Heart right ventricle (tissue), 16 donors: ENCODE measurements at regions not wholly inside any gene's neighbourhood (a gene's known extent, or its start where the extent isn't known, plus 50 kb on each side); places are given as distances from the start of the nearest gene placed in this dataset.

ENCODE experiments used
- ATAC-seq, 8 donors: fragments of 200-7000 bp; cut with Tn5 transposase; one replicate each; pipeline ENCODE4 v1.9.1; 2020; ENCODE audit warnings: mild to moderate bottlenecking in 8 of 8, moderate library complexity in 8 of 8, moderate number of reproducible peaks in 1 of 8
- DNase-seq, 2 donors: peaks; one replicate each; pipeline ENCODE4 v3.0.0-alpha.2; 2020
- H3K27ac ChIP-seq, 10 donors: fragments of 200-600 bp; sonication (generic) in 2 of 10; one replicate each; pipeline versions ENCODE4 v1.5.0 to v1.8.0; 2020 to 2022; ENCODE audit warnings: mild to moderate bottlenecking in 3 of 10
- H3K27me3 ChIP-seq, 7 donors: fragments of 200-600 bp; one replicate each; pipeline ENCODE4 v1.8.0; 2021 to 2022; ENCODE audit warnings: mild to moderate bottlenecking in 2 of 7
- H3K36me3 ChIP-seq, 9 donors: fragments of 200-600 bp; sonication (generic) in 1 of 9; one replicate each; pipeline versions ENCODE4 v1.5.0 to v1.8.0; 2020 to 2022; ENCODE audit warnings: mild to moderate bottlenecking in 2 of 9
- H3K4me1 ChIP-seq, 9 donors: fragments of 200-600 bp; sonication (generic) in 1 of 9; one replicate each; pipeline versions ENCODE4 v1.5.0 to v1.8.0; 2020 to 2022; ENCODE audit warnings: mild to moderate bottlenecking in 4 of 9
- H3K4me3 ChIP-seq, 10 donors: fragments of 200-600 bp; sonication (generic) in 2 of 10; one replicate each; pipeline versions ENCODE4 v1.5.0 to v1.8.0; 2020 to 2022; ENCODE audit warnings: mild to moderate bottlenecking in 7 of 10, moderate library complexity in 2 of 10
- H3K9me3 ChIP-seq, 11 donors: fragments of 200-600 bp in 10 of 11; sonication (generic) in 2 of 11; one replicate each; pipeline versions ENCODE4 v1.5.0 to v1.8.0; 2013 to 2022; ENCODE audit warnings: mild to moderate bottlenecking in 2 of 11, control low read depth in 1 of 11, moderate library complexity in 1 of 11
- WGBS, 2 donors: extraction: QIAGEN DNeasy Blood & Tissue Kit; methylation state at CpG; one replicate each; pipeline ENCODE4 v1.1.7; 2013; ENCODE audit warnings: inconsistent platforms in 1 of 2; 5-methylcytosine and 5-hydroxymethylcytosine counted together
- intact Hi-C, 10 donors: fragments of 100-400 bp; cut with DNase I; formaldehyde crosslinking; loops; one replicate each; pipeline versions ENCODE4 v1.11.1 to v1.14.2; 2022
- TF ChIP-seq, protein P1 (sequence below), 9 donors: fragments of 200-600 bp; sonication (generic) in 2 of 9; IDR thresholded peaks; one replicate each; pipeline versions ENCODE4 v1.5.0 to v1.8.0; 2021 to 2022; ENCODE audit warnings: antibody characterized with exemption in 9 of 9, mild to moderate bottlenecking in 5 of 9, moderate library complexity in 1 of 9
- donor health status: Arrhythmogenic right ventricular cardiomyopathy.
- donor health status: ischemic (EF 13 %, LVEDD 7.1; RV severe dilation, severe dysfunction).
- donor health status: healthy with polysubstance abuse.
- donor health status: DM: no; HTN: yes; CAD: no.
- donor health status: DM: no; HTN: no; CAD: no.
- donor health status: ischemic (EF 25% LVEDD 6.9; RV normal size, moderate dysfunction).
- donor health status: ischemic (EF 25% LVEDD 5.7; RV mildly dilated, moderate dysfunction).
- donor health status: healthy.
- donor health status: DM: yes; HTN: yes; CAD: no.
- donor health status: Ischemic cardiomyopathy.
- donor health status: ischemic (EF 35%, LVEDD 5.7; RV mildly dilated, moderate dysfunction).
- donor health status: nonischemic (EF 11% LVEDD 7.7; RV severe dilation, severe dysfunction).
- donor health status: DM: yes; HTN: yes; CAD: no.
- donor health status: PGD.
- donor health status: ischemic (EF 29% LVEDD 5.4; RV normal size, mild dysfunction).
- donor health status: nonischemic (EF 23%, LVEDD 6.1; RV moderate dilation, normal function).

DNA sequence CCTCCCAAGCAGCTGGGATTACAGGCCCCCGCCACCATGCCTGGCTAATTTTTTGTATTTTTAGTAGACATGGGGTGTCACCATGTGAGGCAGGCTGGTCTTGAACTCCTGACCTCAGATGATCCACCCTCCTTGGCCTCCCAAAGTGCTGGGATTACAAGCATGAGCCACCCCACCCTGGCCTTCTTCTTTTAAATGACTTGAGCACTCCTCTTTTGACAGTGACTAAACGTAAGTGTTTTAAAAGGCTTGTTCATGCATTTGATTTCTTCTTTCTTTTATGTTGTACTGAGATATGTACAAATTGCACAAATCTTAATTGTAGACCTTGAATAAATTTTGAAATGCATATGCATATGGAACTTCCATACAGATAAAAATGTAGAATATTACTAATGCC lies 337.9 kb downstream of the CETN3 start:
- H3K4me3 ChIP-seq: no peak overlapping the region
- peaks cover 0 to 8% (median 0%) of the 10 kb centered on the region in 11 donors for H3K9me3 ChIP-seq
- ATAC-seq (no peak), DNase-seq (no peak)
- no peak overlapping the region for H3K27ac ChIP-seq
- TF ChIP-seq, protein P1, sequence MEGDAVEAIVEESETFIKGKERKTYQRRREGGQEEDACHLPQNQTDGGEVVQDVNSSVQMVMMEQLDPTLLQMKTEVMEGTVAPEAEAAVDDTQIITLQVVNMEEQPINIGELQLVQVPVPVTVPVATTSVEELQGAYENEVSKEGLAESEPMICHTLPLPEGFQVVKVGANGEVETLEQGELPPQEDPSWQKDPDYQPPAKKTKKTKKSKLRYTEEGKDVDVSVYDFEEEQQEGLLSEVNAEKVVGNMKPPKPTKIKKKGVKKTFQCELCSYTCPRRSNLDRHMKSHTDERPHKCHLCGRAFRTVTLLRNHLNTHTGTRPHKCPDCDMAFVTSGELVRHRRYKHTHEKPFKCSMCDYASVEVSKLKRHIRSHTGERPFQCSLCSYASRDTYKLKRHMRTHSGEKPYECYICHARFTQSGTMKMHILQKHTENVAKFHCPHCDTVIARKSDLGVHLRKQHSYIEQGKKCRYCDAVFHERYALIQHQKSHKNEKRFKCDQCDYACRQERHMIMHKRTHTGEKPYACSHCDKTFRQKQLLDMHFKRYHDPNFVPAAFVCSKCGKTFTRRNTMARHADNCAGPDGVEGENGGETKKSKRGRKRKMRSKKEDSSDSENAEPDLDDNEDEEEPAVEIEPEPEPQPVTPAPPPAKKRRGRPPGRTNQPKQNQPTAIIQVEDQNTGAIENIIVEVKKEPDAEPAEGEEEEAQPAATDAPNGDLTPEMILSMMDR (IDR thresholded peaks at IDR 0.05): no peak
- no peaks in the 10 kb centered on the region for H3K4me1 ChIP-seq
- WGBS, 2 donors: 95 to 100% methylated on average over 2 of the region's 2 CpGs
- H3K36me3 ChIP-seq: no peaks in the 10 kb centered on the region
- intact Hi-C loops: no loop called here
- no peaks in the 10 kb centered on the region for H3K27me3 ChIP-seq

DNA sequence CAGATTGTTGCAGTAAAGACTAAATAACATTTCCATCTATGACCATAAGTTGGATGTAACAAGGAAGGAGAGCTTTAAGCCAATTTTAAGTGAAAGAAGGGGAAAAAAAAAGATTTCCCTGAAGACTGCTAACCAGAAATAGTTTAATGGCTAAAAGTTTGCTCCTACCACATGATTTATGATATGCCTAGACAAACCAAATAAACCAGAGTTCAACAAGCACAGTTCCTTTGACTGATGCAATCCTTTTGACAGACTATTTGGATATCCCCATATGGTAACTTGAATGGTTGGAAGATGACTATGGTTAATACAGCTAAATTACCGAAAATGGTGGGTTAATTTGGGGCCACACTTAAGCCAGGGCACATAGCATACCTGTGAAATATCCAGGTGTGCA lies 338.5 kb downstream of the CETN3 start:
- intact Hi-C loops: no loop called here
- Histone ChIP-seq H3K4me1 (no peaks in the 10 kb centered on the region), H3K27me3 (no peaks in the 10 kb centered on the region), H3K4me3 (no peak overlapping the region), H3K9me3 (peaks cover 0 to 11% (median 0%) of the 10 kb centered on the region in 11 donors), H3K27ac (no peak overlapping the region), H3K36me3 (no peaks in the 10 kb centered on the region)
- ATAC-seq (no peak), DNase-seq (no peak)
- TF ChIP-seq, protein P1 (IDR thresholded peaks at IDR 0.05): no peak
- WGBS, 2 donors: 35 to 42% methylated on average over 1 of the region's 1 CpG

DNA sequence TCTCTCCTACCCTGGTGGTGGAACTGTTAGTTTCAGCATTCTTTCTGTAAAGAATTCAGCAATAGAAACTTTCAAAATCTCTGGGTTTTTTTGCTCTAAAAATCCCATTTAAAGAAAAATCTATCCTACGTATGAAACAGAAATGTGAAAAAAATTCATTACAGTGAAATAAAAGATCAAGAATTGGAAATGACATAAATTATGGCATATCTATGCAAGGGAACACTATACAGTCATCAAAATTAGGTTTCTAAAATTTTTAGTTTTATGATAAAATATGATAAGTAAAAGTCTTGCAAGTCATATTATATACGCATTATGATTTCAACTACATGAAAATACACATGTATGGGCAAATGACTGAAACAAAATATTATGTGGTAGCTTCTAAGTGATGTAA lies 342.6 kb downstream of the CETN3 start:
- intact Hi-C loops: no loop called here
- Histone ChIP-seq H3K9me3 (peaks cover 0 to 30% (median 0%) of the 10 kb centered on the region in 11 donors), H3K36me3 (no peaks in the 10 kb centered on the region), H3K4me1 (no peaks in the 10 kb centered on the region), H3K27me3 (no peaks in the 10 kb centered on the region), H3K4me3 (no peak overlapping the region), H3K27ac (no peak overlapping the region)
- TF ChIP-seq, protein P1 (IDR thresholded peaks at IDR 0.05): no peak
- 66 to 95% methylated on average over 2 of the region's 2 CpGs for WGBS, 2 donors
- DNase-seq (no peak), ATAC-seq (no peak)

DNA sequence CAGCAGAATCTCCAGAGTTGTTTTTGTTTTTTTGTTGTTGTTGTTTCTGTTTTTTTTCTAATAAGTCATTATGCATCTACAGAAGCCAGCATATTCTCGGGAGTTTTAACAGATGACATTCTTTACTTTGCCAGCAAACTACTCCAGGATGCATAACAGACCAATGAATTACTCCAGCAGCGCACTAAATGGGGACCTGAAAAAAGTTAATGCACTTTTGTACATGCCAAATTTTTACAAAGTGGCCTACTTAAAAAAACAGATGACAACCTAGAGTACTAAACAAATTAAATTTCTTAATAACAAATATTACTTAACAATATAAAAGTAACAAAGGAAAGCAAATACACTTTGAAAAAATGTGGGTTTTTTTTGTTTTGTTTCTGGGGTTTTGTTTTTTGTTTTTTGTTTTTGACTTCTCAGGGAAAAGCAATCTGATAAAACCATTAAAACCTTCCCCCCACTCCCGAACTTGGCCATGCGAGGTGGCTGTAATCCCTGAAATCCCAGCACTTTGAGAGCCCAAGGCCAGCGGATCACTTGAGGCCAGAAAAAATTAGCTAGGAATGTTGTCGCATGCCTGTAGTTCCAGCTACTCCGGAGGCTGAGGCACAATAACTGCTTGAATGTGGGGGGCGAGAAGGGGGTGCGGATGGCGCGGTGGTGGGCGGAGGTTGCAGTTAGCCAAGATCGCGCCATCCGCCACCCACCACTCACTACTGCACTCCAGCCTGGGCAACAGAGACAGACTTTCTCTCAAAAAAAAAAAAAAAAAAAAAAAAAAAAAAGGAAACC lies 352.4 kb downstream of the CETN3 start:
- Histone ChIP-seq H3K9me3 (peaks cover 0 to 8% (median 0%) of the 10 kb centered on the region in 11 donors), H3K27me3 (no peaks in the 10 kb centered on the region), H3K4me1 (peaks cover 0 to 21% (median 7%) of the 10 kb centered on the region in 9 donors), H3K27ac (peak overlapping the region in 2 of 10 donors; percentile 25 to 60), H3K36me3 (no peaks in the 10 kb centered on the region), H3K4me3 (peak overlapping the region in 1 of 10 donors; percentile 5)
- ATAC-seq (peak in 5 of 8 donors; percentile 38 to 65 (median 51)), DNase-seq (no peak)
- TF ChIP-seq, protein P1 (IDR thresholded peaks at IDR 0.05): no peak
- intact Hi-C loops: no loop called here
- WGBS, 2 donors: 42 to 44% methylated on average over 15 of the region's 15 CpGs
